ENCODE measurements at regions not wholly inside any gene's neighbourhood (a gene's known extent, or its start where the extent isn't known, plus 50 kb on each side); places are given as distances from the start of the nearest gene placed in this dataset.

- in situ Hi-C loops (cut with HindIII; ENCODE audit: low sequenced_read_pairs), result no loop called here
Measured at GRCh38 chr6:14273191-14273590, 155.6 kb downstream of the CD83 start.

- in situ Hi-C loops (cut with HindIII; ENCODE audit: low sequenced_read_pairs), result no loop called here
Measured at GRCh38 chr6:14274016-14274415, 156.4 kb downstream of the CD83 start.

GRCh38 chr6:14274546-14275492, 157.2 kb downstream of the CD83 start:
- in situ Hi-C loops (cut with HindIII; ENCODE audit: low sequenced_read_pairs), result no loop called here

- in situ Hi-C loops (cut with HindIII; ENCODE audit: low sequenced_read_pairs), result no loop called here
Measured at GRCh38 chr6:14275493-14275851, 157.9 kb downstream of the CD83 start.

GRCh38 chr6:14276071-14276470, 158.5 kb downstream of the CD83 start:
- in situ Hi-C loops (cut with HindIII; ENCODE audit: low sequenced_read_pairs), result no loop called here

GRCh38 chr6:14276667-14277404, 159.3 kb downstream of the CD83 start:
- in situ Hi-C loops (cut with HindIII; ENCODE audit: low sequenced_read_pairs), result no loop called here

GRCh38 chr6:14277405-14277930, 159.9 kb downstream of the CD83 start:
- in situ Hi-C loops (cut with HindIII; ENCODE audit: low sequenced_read_pairs), result no loop called here

- in situ Hi-C loops (cut with HindIII; ENCODE audit: low sequenced_read_pairs), result no loop called here
Measured at GRCh38 chr6:14278006-14278405, 160.4 kb downstream of the CD83 start.

- in situ Hi-C loops (cut with HindIII; ENCODE audit: low sequenced_read_pairs), result no loop called here
Measured at GRCh38 chr6:14278446-14278845, 160.9 kb downstream of the CD83 start.

GRCh38 chr6:14280006-14280510, 162.5 kb downstream of the CD83 start:
- in situ Hi-C loops (cut with HindIII; ENCODE audit: low sequenced_read_pairs), result no loop called here

GRCh38 chr6:14280766-14281293, 163.3 kb downstream of the CD83 start:
- in situ Hi-C loops (cut with HindIII; ENCODE audit: low sequenced_read_pairs), result no loop called here

- in situ Hi-C loops (cut with HindIII; ENCODE audit: low sequenced_read_pairs), result no loop called here
Measured at GRCh38 chr6:14281811-14282660, 164.5 kb downstream of the CD83 start.

- in situ Hi-C loops (cut with HindIII; ENCODE audit: low sequenced_read_pairs), result no loop called here
Measured at GRCh38 chr6:14282854-14283505, 165.4 kb downstream of the CD83 start.

GRCh38 chr6:14283600-14284235, 166.1 kb downstream of the CD83 start:
- in situ Hi-C loops (cut with HindIII; ENCODE audit: low sequenced_read_pairs), result no loop called here

GRCh38 chr6:14284969-14285590, 167.5 kb downstream of the CD83 start:
- in situ Hi-C loops (cut with HindIII; ENCODE audit: low sequenced_read_pairs), result no loop called here

GRCh38 chr6:14286144-14286543, 168.6 kb downstream of the CD83 start:
- in situ Hi-C loops (cut with HindIII; ENCODE audit: low sequenced_read_pairs), result no loop called here

- in situ Hi-C loops (cut with HindIII; ENCODE audit: low sequenced_read_pairs), result no loop called here
Measured at GRCh38 chr6:14286634-14287428, 169.3 kb downstream of the CD83 start.

- in situ Hi-C loops (cut with HindIII; ENCODE audit: low sequenced_read_pairs), result no loop called here
Measured at GRCh38 chr6:14287707-14288106, 170.1 kb downstream of the CD83 start.
